ENCODE measurements at regions not wholly inside any gene's neighbourhood (a gene's known extent, or its start where the extent isn't known, plus 50 kb on each side); places are given as distances from the start of the nearest gene placed in this dataset.

DNA sequence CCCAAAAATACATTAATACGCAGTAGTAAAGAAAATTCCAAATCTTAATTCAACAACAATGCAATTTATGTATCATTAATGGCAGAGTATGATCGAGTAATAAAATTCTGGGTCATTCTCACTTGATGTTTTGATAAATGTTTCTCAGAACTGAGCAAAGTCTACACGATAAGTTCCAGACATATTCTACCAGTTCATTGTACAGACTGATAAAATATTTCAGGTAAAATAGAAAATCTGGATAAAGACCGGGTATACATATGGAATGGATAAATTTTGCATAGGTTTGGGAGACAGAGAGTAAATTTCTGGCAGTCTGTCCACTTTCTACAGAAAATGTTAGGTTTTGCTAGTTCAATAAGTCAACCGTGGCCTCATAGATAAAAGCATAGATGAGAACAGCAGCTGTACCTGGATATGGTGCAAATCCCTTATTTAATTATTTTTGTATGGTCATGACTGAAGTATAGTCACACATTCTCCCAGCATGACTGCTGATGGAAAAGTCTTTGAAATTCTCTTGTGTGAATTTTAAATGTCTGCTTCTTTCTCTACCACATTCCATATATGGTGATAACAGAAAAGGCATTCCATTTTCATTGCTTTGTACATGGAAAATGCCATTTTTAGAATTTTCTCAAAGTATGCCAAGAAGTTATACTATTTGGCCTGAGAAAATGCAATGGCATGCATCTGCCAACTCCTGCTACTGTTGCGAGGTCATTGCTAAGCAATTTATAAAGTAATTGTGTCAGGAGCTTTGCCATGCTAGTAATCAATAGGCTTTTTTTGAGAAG is 301.9 kb upstream of the ARSJ start:
- Histone ChIP-seq H3K4me1 (no peaks in the 10 kb centered on the region), H3K9me3 (no peaks in the 10 kb centered on the region), H3K36me3 (no peaks in the 10 kb centered on the region), H3K4me3 (no peak overlapping the region), H3K27ac (no peak overlapping the region), H3K27me3 (no peaks in the 10 kb centered on the region)
- WGBS, 2 donors, result 92 to 94% methylated on average over 6 of the region's 6 CpGs
- intact Hi-C loops (cut with DNase I), result no loop called here
- no peak for DNase-seq
- TF ChIP-seq EP300 (IDR thresholded peaks at IDR 0.05) (no peak), POLR2AphosphoS5 (IDR thresholded peaks at IDR 0.05) (no peak), POLR2A (IDR thresholded peaks at IDR 0.05) (no peak)
- TF ChIP-seq, protein P1, sequence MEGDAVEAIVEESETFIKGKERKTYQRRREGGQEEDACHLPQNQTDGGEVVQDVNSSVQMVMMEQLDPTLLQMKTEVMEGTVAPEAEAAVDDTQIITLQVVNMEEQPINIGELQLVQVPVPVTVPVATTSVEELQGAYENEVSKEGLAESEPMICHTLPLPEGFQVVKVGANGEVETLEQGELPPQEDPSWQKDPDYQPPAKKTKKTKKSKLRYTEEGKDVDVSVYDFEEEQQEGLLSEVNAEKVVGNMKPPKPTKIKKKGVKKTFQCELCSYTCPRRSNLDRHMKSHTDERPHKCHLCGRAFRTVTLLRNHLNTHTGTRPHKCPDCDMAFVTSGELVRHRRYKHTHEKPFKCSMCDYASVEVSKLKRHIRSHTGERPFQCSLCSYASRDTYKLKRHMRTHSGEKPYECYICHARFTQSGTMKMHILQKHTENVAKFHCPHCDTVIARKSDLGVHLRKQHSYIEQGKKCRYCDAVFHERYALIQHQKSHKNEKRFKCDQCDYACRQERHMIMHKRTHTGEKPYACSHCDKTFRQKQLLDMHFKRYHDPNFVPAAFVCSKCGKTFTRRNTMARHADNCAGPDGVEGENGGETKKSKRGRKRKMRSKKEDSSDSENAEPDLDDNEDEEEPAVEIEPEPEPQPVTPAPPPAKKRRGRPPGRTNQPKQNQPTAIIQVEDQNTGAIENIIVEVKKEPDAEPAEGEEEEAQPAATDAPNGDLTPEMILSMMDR (IDR thresholded peaks at IDR 0.05), result no peak

- no peak for DNase-seq
- Histone ChIP-seq H3K27ac (no peak overlapping the region), H3K36me3 (no peaks in the 10 kb centered on the region), H3K9me3 (no peaks in the 10 kb centered on the region), H3K4me3 (no peak overlapping the region), H3K27me3 (no peaks in the 10 kb centered on the region), H3K4me1 (no peaks in the 10 kb centered on the region)
- TF ChIP-seq EP300 (IDR thresholded peaks at IDR 0.05) (no peak), POLR2AphosphoS5 (IDR thresholded peaks at IDR 0.05) (no peak)
- TF ChIP-seq, protein P1 (IDR thresholded peaks at IDR 0.05), result no peak
- intact Hi-C loops (cut with DNase I), result no loop called here
- WGBS, 2 donors, result 42 to 64% methylated on average over 1 of the region's 1 CpG
Observed at GRCh38 chr4:114282937-114283336, 303.5 kb upstream of the ARSJ start.

- intact Hi-C loops (cut with DNase I), result no loop called here
- no peak overlapping the region for H3K4me3 ChIP-seq
- H3K4me1 ChIP-seq, result no peaks in the 10 kb centered on the region
- H3K27me3 ChIP-seq, result no peaks in the 10 kb centered on the region
- no peak overlapping the region for H3K27ac ChIP-seq
- no peak for DNase-seq
- 94 to 98% methylated on average over 1 of the region's 1 CpG for WGBS, 2 donors
- H3K9me3 ChIP-seq, result no peaks in the 10 kb centered on the region
- TF ChIP-seq POLR2AphosphoS5 (IDR thresholded peaks at IDR 0.05) (no peak), POLR2A (IDR thresholded peaks at IDR 0.05) (no peak), EP300 (IDR thresholded peaks at IDR 0.05) (no peak)
- TF ChIP-seq, protein P1 (IDR thresholded peaks at IDR 0.05), result no peak
- no peaks in the 10 kb centered on the region for H3K36me3 ChIP-seq
Observed at GRCh38 chr4:114284629-114285028, 305.2 kb upstream of the ARSJ start.

GRCh38 chr4:114286262-114286810 is 306.9 kb upstream of the ARSJ start:
- H3K27me3 ChIP-seq, result no peaks in the 10 kb centered on the region
- no peaks in the 10 kb centered on the region for H3K4me1 ChIP-seq
- no peaks in the 10 kb centered on the region for H3K9me3 ChIP-seq
- TF ChIP-seq EP300 (IDR thresholded peaks at IDR 0.05) (no peak), POLR2A (IDR thresholded peaks at IDR 0.05) (no peak), POLR2AphosphoS5 (IDR thresholded peaks at IDR 0.05) (no peak)
- TF ChIP-seq, protein P1 (IDR thresholded peaks at IDR 0.05), result no peak
- no peaks in the 10 kb centered on the region for H3K36me3 ChIP-seq
- intact Hi-C loops (cut with DNase I), result no loop called here
- 88 to 91% methylated on average over 3 of the region's 3 CpGs for WGBS, 2 donors
- DNase-seq, result no peak
- H3K4me3 ChIP-seq, result no peak overlapping the region
- no peak overlapping the region for H3K27ac ChIP-seq

All from sigmoid colon (tissue), 6 donors.